ENCODE measurements at regions not wholly inside any gene's neighbourhood (a gene's known extent, or its start where the extent isn't known, plus 50 kb on each side); places are given as distances from the start of the nearest gene placed in this dataset.

GRCh38 chr9:88734527-88734926, 199.5 kb downstream of the NXNL2 start:
- no peak for DNase-seq (ENCODE audit: low read depth in 2 of 2)

- DNase-seq (ENCODE audit: low read depth in 2 of 2), result no peak
Observed at GRCh38 chr9:88736136-88736637, 201.2 kb downstream of the NXNL2 start.

GRCh38 chr9:88737031-88737430, 202.1 kb downstream of the NXNL2 start:
- DNase-seq (ENCODE audit: low read depth in 2 of 2), result no peak

- DNase-seq (ENCODE audit: low read depth in 2 of 2), result no peak
Observed at GRCh38 chr9:88737876-88738275, 202.9 kb downstream of the NXNL2 start.

GRCh38 chr9:88738709-88739108, 203.7 kb downstream of the NXNL2 start:
- no peak for DNase-seq (ENCODE audit: low read depth in 2 of 2)

- no peak for DNase-seq (ENCODE audit: low read depth in 2 of 2)
Observed at GRCh38 chr9:88739373-88739772, 204.4 kb downstream of the NXNL2 start.

- no peak for DNase-seq (ENCODE audit: low read depth in 2 of 2)
Observed at GRCh38 chr9:88740844-88741243, 205.9 kb downstream of the NXNL2 start.

GRCh38 chr9:88741335-88741734, 206.4 kb downstream of the NXNL2 start:
- DNase-seq (ENCODE audit: low read depth in 2 of 2), result no peak

- no peak for DNase-seq (ENCODE audit: low read depth in 2 of 2)
Observed at GRCh38 chr9:88742483-88742882, 207.5 kb downstream of the NXNL2 start.

GRCh38 chr9:88742905-88743304, 207.9 kb downstream of the NXNL2 start:
- DNase-seq (ENCODE audit: low read depth in 2 of 2), result no peak

- DNase-seq (ENCODE audit: low read depth in 2 of 2), result no peak
Observed at GRCh38 chr9:88745276-88746001, 210.5 kb downstream of the NXNL2 start.

GRCh38 chr9:88746029-88746742, 211.2 kb downstream of the NXNL2 start:
- DNase-seq (ENCODE audit: low read depth in 2 of 2), result no peak

GRCh38 chr9:88746743-88747398, 211.9 kb downstream of the NXNL2 start:
- DNase-seq (ENCODE audit: low read depth in 2 of 2), result no peak

GRCh38 chr9:88747768-88748167, 212.8 kb downstream of the NXNL2 start:
- DNase-seq (ENCODE audit: low read depth in 2 of 2), result no peak

GRCh38 chr9:88748566-88749261, 213.7 kb downstream of the NXNL2 start:
- DNase-seq (ENCODE audit: low read depth in 2 of 2), result no peak

GRCh38 chr9:88749420-88749819, 214.4 kb downstream of the NXNL2 start:
- DNase-seq (ENCODE audit: low read depth in 2 of 2), result no peak

GRCh38 chr9:88750832-88751360, 215.9 kb downstream of the NXNL2 start:
- DNase-seq (ENCODE audit: low read depth in 2 of 2), result no peak

GRCh38 chr9:88751781-88752180, 216.8 kb downstream of the NXNL2 start:
- DNase-seq (ENCODE audit: low read depth in 2 of 2), result no peak

- no peak for DNase-seq (ENCODE audit: low read depth in 2 of 2)
Observed at GRCh38 chr9:88753691-88754367, 218.9 kb downstream of the NXNL2 start.

- no peak for DNase-seq (ENCODE audit: low read depth in 2 of 2)
Observed at GRCh38 chr9:88754452-88754851, 219.5 kb downstream of the NXNL2 start.

- no peak for DNase-seq (ENCODE audit: low read depth in 2 of 2)
Observed at GRCh38 chr9:88754886-88755285, 219.9 kb downstream of the NXNL2 start.
